Activated T-cell treated with anti-CD3 and anti-CD28 coated beads, Interleukin-2, amount 50 U/mL, for 24 hours (primary cell): ENCODE measurements at regions not wholly inside any gene's neighbourhood (a gene's known extent, or its start where the extent isn't known, plus 50 kb on each side); places are given as distances from the start of the nearest gene placed in this dataset.

ENCODE experiments used
- DNase-seq: peaks from one replicate; pipeline ENCODE4 v3.0.0-alpha.2; 2020
- H3K27ac Mint-ChIP-seq: 2 replicates; pipeline ENCODE4 v1.8.0; 2020; ENCODE audit warnings: mild to moderate bottlenecking, mixed read lengths
- H3K27me3 Mint-ChIP-seq: 2 replicates; pipeline ENCODE4 v1.8.0; 2020; ENCODE audit warnings: mixed read lengths
- H3K36me3 Mint-ChIP-seq: 2 replicates; pipeline ENCODE4 v1.8.0; 2020; ENCODE audit warnings: low read depth, mixed read lengths
- H3K4me1 Mint-ChIP-seq: 2 replicates; pipeline ENCODE4 v1.8.0; 2020; ENCODE audit warnings: low read depth, mixed read lengths
- H3K4me3 Mint-ChIP-seq: 2 replicates; pipeline ENCODE4 v1.8.0; 2020; ENCODE audit warnings: mild to moderate bottlenecking, moderate library complexity, mixed read lengths
- H3K9me3 Mint-ChIP-seq: 2 replicates; pipeline ENCODE4 v1.8.0; 2020; ENCODE audit warnings: mixed read lengths

GRCh38 chrX:45300638-45301037, 100.0 kb upstream of the DIPK2B start:
- no peak overlapping the region for H3K27ac Mint-ChIP-seq

DNA sequence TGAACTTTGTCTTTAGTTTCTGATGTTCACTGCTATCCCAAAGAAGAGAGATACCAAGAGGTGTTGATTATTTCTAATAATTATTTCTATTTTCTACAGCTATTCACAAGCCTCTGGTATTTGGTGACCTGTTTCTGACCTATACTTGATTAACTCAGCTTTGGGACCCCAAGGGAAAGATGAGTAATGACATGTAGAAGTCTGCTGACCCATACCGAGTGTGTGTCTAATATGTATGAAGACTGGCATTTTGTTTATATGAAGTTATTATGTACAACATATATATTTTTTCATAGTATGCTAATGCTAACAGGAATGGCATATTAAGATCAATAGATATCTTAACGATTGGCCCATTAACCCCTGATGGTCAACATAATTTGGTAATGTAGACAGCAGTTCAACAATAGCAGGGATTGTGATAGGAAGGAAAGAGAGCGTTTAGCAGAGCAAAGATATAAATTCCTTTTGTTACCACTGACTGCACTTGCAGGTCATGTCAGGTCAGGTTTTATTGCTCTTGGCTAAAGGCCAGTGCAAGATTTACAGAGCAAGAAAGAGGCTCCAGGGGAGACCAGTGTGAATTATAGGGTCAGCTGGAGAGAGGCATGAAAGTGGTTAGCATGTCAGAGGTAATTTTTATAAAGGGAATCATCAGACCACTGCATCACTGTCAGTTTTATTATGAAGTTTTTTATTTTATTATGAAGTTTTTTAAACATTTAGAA, 94.7 kb upstream of the DIPK2B start:
- no peak for DNase-seq
- no peaks in the 10 kb centered on the region for H3K36me3 Mint-ChIP-seq
- H3K27me3 Mint-ChIP-seq: peaks cover 22% of the 10 kb centered on the region
- H3K4me1 Mint-ChIP-seq: no peaks in the 10 kb centered on the region
- no peak overlapping the region for H3K4me3 Mint-ChIP-seq
- no peak overlapping the region for H3K27ac Mint-ChIP-seq
- H3K9me3 Mint-ChIP-seq: no peaks in the 10 kb centered on the region

More at GRCh38 chrX:45300638-45301037, 100.0 kb upstream of the DIPK2B start:
- Mint-ChIP-seq H3K27me3 (peaks cover 30% of the 10 kb centered on the region), H3K9me3 (peaks cover 4% of the 10 kb centered on the region), H3K4me3 (no peak overlapping the region), H3K36me3 (no peaks in the 10 kb centered on the region), H3K4me1 (no peaks in the 10 kb centered on the region)
- no peak for DNase-seq

DNA sequence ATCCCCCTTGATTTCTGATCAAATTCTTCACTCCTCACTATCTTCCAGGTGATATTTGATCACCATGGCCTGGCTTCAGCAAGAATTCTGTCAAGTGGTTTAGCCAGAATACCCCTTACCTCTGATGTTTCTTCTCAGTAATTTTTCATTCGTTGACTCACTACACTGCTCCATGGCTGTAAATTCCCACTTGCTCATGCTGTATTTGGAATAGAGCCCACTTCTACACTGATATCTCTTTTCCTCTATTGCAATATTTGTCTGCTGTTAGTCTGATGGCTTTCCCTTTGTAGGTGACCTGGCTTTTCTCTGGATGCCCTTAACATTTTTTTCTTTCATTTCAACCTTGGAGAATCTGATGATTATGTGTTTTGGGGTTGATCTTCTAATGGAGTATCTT, 73.9 kb upstream of the DIPK2B start:
- H3K27me3 Mint-ChIP-seq: peaks cover 57% of the 10 kb centered on the region
- no peaks in the 10 kb centered on the region for H3K36me3 Mint-ChIP-seq
- H3K27ac Mint-ChIP-seq: no peak overlapping the region
- no peak for DNase-seq
- H3K4me3 Mint-ChIP-seq: no peak overlapping the region
- no peaks in the 10 kb centered on the region for H3K4me1 Mint-ChIP-seq
- H3K9me3 Mint-ChIP-seq: no peaks in the 10 kb centered on the region

DNA sequence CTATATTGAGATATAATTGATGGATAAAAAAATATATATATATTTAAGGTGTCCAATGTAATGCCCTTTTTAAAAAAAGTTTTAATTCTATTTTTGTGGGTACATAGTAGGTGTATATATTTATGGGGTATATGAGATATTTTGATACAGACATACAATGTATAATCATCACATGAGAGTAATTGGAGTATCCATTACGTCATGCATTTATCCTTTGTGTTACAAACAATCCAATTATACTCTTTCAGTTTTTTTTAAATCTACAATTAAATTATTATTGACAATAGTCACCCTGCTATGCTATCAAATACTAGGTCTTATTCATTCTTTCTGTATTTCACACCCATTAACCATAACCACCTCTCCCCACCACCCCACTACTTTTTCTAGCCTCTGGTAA, 66.3 kb upstream of the DIPK2B start:
- no peaks in the 10 kb centered on the region for H3K36me3 Mint-ChIP-seq

DNA sequence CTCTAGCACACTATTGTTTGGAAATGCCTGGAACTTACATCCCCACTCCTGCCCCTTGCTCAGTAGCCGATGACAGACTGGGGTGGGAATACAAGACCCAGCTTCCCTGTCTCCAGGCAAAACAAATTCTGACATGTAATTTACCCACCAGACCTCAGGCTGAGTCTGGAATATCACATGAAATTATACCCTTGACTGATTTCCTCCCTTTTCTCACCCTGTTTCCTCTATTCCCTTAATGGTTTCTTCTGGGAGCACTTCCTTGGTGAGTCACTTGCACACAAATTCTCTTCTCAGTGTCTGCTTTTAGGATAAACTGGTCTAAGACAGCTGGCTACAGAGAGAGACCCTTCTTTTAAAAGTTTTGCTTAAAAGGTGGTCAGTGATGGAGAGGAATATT, 65.8 kb upstream of the DIPK2B start:
- peaks cover 51% of the 10 kb centered on the region for H3K27me3 Mint-ChIP-seq
- no peak for DNase-seq

More for the DNA sequence above, 66.3 kb upstream of the DIPK2B start:
- Mint-ChIP-seq H3K4me3 (no peak overlapping the region), H3K4me1 (no peaks in the 10 kb centered on the region), H3K27ac (no peak overlapping the region), H3K9me3 (no peaks in the 10 kb centered on the region), H3K27me3 (peaks cover 51% of the 10 kb centered on the region)
- DNase-seq: no peak

DNA sequence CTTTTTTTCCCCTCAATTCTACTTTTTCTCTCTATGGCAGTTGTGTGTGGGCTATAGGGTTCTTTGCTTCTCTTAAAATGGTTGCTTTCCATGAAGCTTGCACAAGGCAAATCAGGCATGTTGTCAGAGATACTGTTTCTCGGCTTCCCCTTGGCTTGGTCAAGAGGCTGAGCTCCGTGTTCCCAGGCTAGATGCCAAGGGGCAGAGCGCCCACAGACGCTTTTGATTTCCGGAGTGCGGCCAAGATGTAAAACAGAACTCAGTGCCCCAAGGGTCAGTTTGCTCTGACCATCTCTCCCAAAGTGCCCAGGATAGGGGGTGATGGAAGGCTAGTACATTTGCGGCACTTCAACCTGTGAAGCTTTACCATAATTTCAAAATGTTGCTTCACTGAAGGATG, 64.2 kb upstream of the DIPK2B start:
- Mint-ChIP-seq H3K4me3 (no peak overlapping the region), H3K36me3 (no peaks in the 10 kb centered on the region), H3K4me1 (no peaks in the 10 kb centered on the region), H3K27me3 (peaks cover 46% of the 10 kb centered on the region), H3K27ac (no peak overlapping the region), H3K9me3 (no peaks in the 10 kb centered on the region)
- DNase-seq: no peak

More for the DNA sequence above, 65.8 kb upstream of the DIPK2B start:
- Mint-ChIP-seq H3K4me1 (no peaks in the 10 kb centered on the region), H3K36me3 (no peaks in the 10 kb centered on the region), H3K9me3 (no peaks in the 10 kb centered on the region), H3K27ac (no peak overlapping the region), H3K4me3 (no peak overlapping the region)

DNA sequence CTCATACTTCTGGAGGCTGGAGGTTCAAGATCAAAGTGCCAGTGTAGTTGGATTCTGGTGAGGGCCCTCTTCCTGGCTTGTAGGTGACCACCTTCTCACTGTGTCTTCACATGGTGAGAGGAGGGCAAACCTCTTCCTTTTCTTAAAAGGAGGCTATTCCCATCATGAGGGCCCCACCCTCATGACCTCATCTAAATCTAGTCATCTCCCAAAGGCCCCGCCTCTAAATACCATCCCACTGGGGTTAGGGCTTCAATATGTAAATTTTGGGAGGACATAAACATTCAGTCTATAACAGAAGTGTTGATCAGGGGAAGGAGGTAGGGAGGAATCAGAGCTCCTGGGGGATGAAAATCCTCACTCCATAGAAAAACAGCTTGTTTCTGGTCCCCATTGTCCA, 60.8 kb upstream of the DIPK2B start:
- Mint-ChIP-seq H3K27ac (no peak overlapping the region), H3K4me3 (no peak overlapping the region), H3K27me3 (peaks cover 46% of the 10 kb centered on the region), H3K4me1 (no peaks in the 10 kb centered on the region), H3K36me3 (no peaks in the 10 kb centered on the region), H3K9me3 (no peaks in the 10 kb centered on the region)
- DNase-seq: no peak

GRCh38 chrX:45261005-45261404, 60.3 kb upstream of the DIPK2B start:
- Mint-ChIP-seq H3K9me3 (no peaks in the 10 kb centered on the region), H3K27ac (no peak overlapping the region), H3K27me3 (peaks cover 46% of the 10 kb centered on the region)

GRCh38 chrX:45258731-45259402, 58.2 kb upstream of the DIPK2B start:
- H3K4me1 Mint-ChIP-seq: no peaks in the 10 kb centered on the region
- H3K9me3 Mint-ChIP-seq: no peaks in the 10 kb centered on the region
- H3K27me3 Mint-ChIP-seq: peaks cover 35% of the 10 kb centered on the region
- DNase-seq: no peak
- no peak overlapping the region for H3K27ac Mint-ChIP-seq
- no peak overlapping the region for H3K4me3 Mint-ChIP-seq
- H3K36me3 Mint-ChIP-seq: no peaks in the 10 kb centered on the region

More at GRCh38 chrX:45261005-45261404, 60.3 kb upstream of the DIPK2B start:
- no peak for DNase-seq
- Mint-ChIP-seq H3K4me1 (no peaks in the 10 kb centered on the region), H3K4me3 (no peak overlapping the region), H3K36me3 (no peaks in the 10 kb centered on the region)
